Panc1 (cell line): ENCODE measurements at regions not wholly inside any gene's neighbourhood (a gene's known extent, or its start where the extent isn't known, plus 50 kb on each side); places are given as distances from the start of the nearest gene placed in this dataset.

ENCODE experiments used
- CTCF ChIP-seq: fragments of 450-650 bp; IDR thresholded peaks from 2 replicates; pipeline ENCODE4 v1.5.1; 2017; ENCODE audit warnings: mild to moderate bottlenecking
- POLR2AphosphoS5 ChIP-seq: IDR thresholded peaks from 2 replicates; pipeline ENCODE4 v1.6.1; 2012; ENCODE audit warnings: mild to moderate bottlenecking, low read depth, low read length, moderate library complexity
- REST ChIP-seq, 2 experiments: IDR thresholded peaks; 2 replicates each; pipeline ENCODE4 v1.6.1; 2011 to 2012; ENCODE audit warnings: low read depth in 2 of 2, control low read depth in 1 of 2, low read length in 1 of 2, mild to moderate bottlenecking in 1 of 2, moderate library complexity in 1 of 2; ENCODE audit not compliant: insufficient read depth in 1 of 2
- TCF7L2 ChIP-seq: IDR thresholded peaks from 2 replicates; pipeline ENCODE4 v1.6.1; 2011; ENCODE audit warnings: mild to moderate bottlenecking, low read depth, low read length, inconsistent platforms

- TF ChIP-seq POLR2AphosphoS5 (no peak), CTCF (no peak), TCF7L2 (no peak), REST (IDR thresholded peaks at IDR 0.05; ENCODE audit: insufficient read depth in 1 of 2, low read depth in 2 of 2, low read length in 1 of 2) (no peak)
Observed at GRCh38 chr4:124564121-124564520, 148.4 kb downstream of the ANKRD50 start.
